ENCODE measurements at regions not wholly inside any gene's neighbourhood (a gene's known extent, or its start where the extent isn't known, plus 50 kb on each side); places are given as distances from the start of the nearest gene placed in this dataset.

DNA sequence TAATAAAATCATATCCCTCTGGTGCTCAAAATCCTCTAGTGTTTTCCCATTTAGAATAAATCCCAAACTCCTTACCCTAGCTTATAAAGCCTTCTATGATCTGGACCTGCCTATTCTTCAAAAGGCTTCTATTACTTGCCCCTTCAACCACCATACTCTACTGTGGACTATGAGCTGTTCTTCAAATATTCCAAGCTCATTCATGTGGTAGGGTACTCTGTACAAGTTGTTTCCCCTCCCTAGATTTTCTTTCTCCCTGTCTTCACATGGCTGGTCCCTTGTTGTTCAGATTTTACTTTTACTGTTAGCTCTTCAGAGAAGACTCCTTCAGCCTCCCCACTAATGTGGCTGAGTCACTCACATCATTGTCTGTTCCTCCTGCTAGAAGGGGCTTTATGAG lies 193.2 kb downstream of the OGFRL1 start:
- TF ChIP-seq, protein P1, sequence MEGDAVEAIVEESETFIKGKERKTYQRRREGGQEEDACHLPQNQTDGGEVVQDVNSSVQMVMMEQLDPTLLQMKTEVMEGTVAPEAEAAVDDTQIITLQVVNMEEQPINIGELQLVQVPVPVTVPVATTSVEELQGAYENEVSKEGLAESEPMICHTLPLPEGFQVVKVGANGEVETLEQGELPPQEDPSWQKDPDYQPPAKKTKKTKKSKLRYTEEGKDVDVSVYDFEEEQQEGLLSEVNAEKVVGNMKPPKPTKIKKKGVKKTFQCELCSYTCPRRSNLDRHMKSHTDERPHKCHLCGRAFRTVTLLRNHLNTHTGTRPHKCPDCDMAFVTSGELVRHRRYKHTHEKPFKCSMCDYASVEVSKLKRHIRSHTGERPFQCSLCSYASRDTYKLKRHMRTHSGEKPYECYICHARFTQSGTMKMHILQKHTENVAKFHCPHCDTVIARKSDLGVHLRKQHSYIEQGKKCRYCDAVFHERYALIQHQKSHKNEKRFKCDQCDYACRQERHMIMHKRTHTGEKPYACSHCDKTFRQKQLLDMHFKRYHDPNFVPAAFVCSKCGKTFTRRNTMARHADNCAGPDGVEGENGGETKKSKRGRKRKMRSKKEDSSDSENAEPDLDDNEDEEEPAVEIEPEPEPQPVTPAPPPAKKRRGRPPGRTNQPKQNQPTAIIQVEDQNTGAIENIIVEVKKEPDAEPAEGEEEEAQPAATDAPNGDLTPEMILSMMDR (conservative IDR thresholded peaks at IDR 0.05; ENCODE audit: low read length) = no peak
- TF ChIP-seq EZH2phosphoT487 (IDR thresholded peaks at IDR 0.05; ENCODE audit: borderline replicate concordance) = no peak

Data from Loucy (cell line).